ENCODE measurements at regions not wholly inside any gene's neighbourhood (a gene's known extent, or its start where the extent isn't known, plus 50 kb on each side); places are given as distances from the start of the nearest gene placed in this dataset.

DNA sequence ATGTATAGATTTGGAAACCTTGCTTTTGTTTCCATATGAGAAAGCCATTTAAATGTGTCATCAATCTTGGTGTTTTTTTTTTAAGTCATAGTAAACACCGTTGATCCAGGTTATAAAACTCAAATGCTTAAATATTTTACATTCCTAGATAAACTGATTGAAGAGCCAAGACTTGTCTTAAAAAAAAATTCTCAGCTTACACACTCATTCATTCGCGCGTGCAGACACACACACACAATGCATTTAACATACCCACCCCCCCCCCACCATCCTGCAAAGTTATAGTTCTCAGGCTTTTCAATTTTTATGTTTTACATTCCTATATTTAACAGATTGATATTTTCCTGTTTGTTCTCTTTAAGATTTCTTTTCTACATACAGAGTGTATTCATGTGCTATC lies 536.4 kb downstream of the PRKD1 start:
- no CpG with 5 or more reads among the region's 4 CpGs for WGBS (ENCODE audit: extremely low coverage, insufficient read length, low lambda C conversion rate)
- Histone ChIP-seq H3K9ac (ENCODE audit: extremely low read depth, insufficient read length, low read length) (no peak overlapping the region), H3K14ac (ENCODE audit: insufficient read depth, low read length) (no peak overlapping the region), H4K5ac (ENCODE audit: insufficient read length, low read depth, low read length) (no peak overlapping the region), H2BK20ac (ENCODE audit: low read depth, low read length, poor library complexity, severe bottlenecking) (no peak overlapping the region), H4K91ac (ENCODE audit: insufficient read length, low read depth, low read length) (no peak overlapping the region), H3K9me3 (ENCODE audit: control insufficient read depth, low read depth, low read length) (no peaks in the 10 kb centered on the region), H3K56ac (ENCODE audit: insufficient read length, low read depth, low read length) (no peak overlapping the region), H3T11ph (ENCODE audit: low read length) (no peak overlapping the region), H2BK5ac (ENCODE audit: insufficient read length, low read length) (no peak overlapping the region), H3K4ac (ENCODE audit: low read depth, low read length) (no peak overlapping the region), H3K27me3 (ENCODE audit: insufficient read depth, low read length) (no peaks in the 10 kb centered on the region), H3K18ac (ENCODE audit: insufficient read length, low read depth, low read length) (no peak overlapping the region), H4K8ac (replicated peaks; ENCODE audit: insufficient read length, low read depth, low read length) (no peak overlapping the region), H3K27ac (ENCODE audit: insufficient read length, low read depth, low read length) (no peak overlapping the region), H3K4me2 (ENCODE audit: insufficient read depth, insufficient read length, low read length) (no peak overlapping the region), H3K4me1 (ENCODE audit: insufficient read depth, low read length) (no peaks in the 10 kb centered on the region), H3K79me2 (ENCODE audit: insufficient read depth, low read length) (no peaks in the 10 kb centered on the region), H2BK120ac (ENCODE audit: low read depth, low read length, poor library complexity, severe bottlenecking) (no peak overlapping the region), H2BK12ac (ENCODE audit: insufficient read length, low read depth, low read length) (no peak overlapping the region), H4K20me1 (ENCODE audit: control insufficient read depth, insufficient read depth, insufficient read length) (no peaks in the 10 kb centered on the region), H2AK5ac (ENCODE audit: insufficient read length, low read length) (no peak overlapping the region), H2AFZ (ENCODE audit: low read length) (no peak overlapping the region), H3K23me2 (ENCODE audit: insufficient read length, low read depth, low read length, poor library complexity, severe bottlenecking) (no peaks in the 10 kb centered on the region), H2BK15ac (ENCODE audit: low read depth, low read length) (no peak overlapping the region), H3K23ac (ENCODE audit: insufficient read length, low read depth, low read length) (no peak overlapping the region), H3K79me1 (ENCODE audit: insufficient read depth, low read depth, low read length, poor library complexity, severe bottlenecking) (no peaks in the 10 kb centered on the region)
- TF ChIP-seq, protein P1, sequence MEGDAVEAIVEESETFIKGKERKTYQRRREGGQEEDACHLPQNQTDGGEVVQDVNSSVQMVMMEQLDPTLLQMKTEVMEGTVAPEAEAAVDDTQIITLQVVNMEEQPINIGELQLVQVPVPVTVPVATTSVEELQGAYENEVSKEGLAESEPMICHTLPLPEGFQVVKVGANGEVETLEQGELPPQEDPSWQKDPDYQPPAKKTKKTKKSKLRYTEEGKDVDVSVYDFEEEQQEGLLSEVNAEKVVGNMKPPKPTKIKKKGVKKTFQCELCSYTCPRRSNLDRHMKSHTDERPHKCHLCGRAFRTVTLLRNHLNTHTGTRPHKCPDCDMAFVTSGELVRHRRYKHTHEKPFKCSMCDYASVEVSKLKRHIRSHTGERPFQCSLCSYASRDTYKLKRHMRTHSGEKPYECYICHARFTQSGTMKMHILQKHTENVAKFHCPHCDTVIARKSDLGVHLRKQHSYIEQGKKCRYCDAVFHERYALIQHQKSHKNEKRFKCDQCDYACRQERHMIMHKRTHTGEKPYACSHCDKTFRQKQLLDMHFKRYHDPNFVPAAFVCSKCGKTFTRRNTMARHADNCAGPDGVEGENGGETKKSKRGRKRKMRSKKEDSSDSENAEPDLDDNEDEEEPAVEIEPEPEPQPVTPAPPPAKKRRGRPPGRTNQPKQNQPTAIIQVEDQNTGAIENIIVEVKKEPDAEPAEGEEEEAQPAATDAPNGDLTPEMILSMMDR (conservative IDR thresholded peaks at IDR 0.05): no peak
- H3K27ac Mint-ChIP-seq: no peak overlapping the region
- H3K4me1 Mint-ChIP-seq: peaks cover 0 to 13% of the 10 kb centered on the region in 2 experiments; a peak in 2 of 4 replicates
- H3K36me3 Mint-ChIP-seq (ENCODE audit: insufficient read depth in 1 of 3, low read depth in 3 of 3): peaks cover 0 to 5% (median 0%) of the 10 kb centered on the region in 3 experiments; a peak in 2 of 7 replicates
- H3K4me3 Mint-ChIP-seq: no peak overlapping the region
- peaks cover 3% of the 10 kb centered on the region; the same call in 1 of the 2 replicates for H3K27me3 Mint-ChIP-seq (ENCODE audit: low read depth)
- no peaks in the 10 kb centered on the region for H3K9me3 Mint-ChIP-seq
- no peak for DNase-seq

Data from H9 (cell line).